Stimulated activated naive B cell treated with anti-CD40 and anti-IgM and Interleukin-4, amounts not matched to agents 10 μg/mL and 1 μg/mL and 100 μg/mL, for 72 hours (primary cell): ENCODE measurements at regions not wholly inside any gene's neighbourhood (a gene's known extent, or its start where the extent isn't known, plus 50 kb on each side); places are given as distances from the start of the nearest gene placed in this dataset.
"Not testable (repeated sequence)": the region's sequence is repeated elsewhere in the genome, so short reads cannot be mapped to it uniquely, and the experiment has no call there.

ENCODE experiments used
- ATAC-seq, 2 donors: fragments of 150-1000 bp; cut with Tn5 transposase; replicated peaks; 2 replicates each; pipeline ENCODE4 v1.10.0; 2021; ENCODE audit warnings: moderate library complexity in 1 of 2
- DNase-seq: peaks from one replicate; pipeline ENCODE4 v3.0.0; 2021
- H3K27ac Mint-ChIP-seq: one replicate; pipeline ENCODE4 v1.8.0; 2022; ENCODE audit warnings: mild to moderate bottlenecking, mixed read lengths
- H3K27me3 Mint-ChIP-seq, 2 donors: one replicate each; pipeline ENCODE4 v1.8.0; 2022; ENCODE audit warnings: mixed read lengths in 2 of 2
- H3K36me3 Mint-ChIP-seq, 2 donors: one replicate each; pipeline ENCODE4 v1.8.0; 2022; ENCODE audit warnings: mixed read lengths in 2 of 2, mild to moderate bottlenecking in 1 of 2
- H3K4me1 Mint-ChIP-seq, 2 donors: one replicate each; pipeline ENCODE4 v1.8.0; 2022; ENCODE audit warnings: mixed read lengths in 2 of 2, mild to moderate bottlenecking in 1 of 2
- H3K4me3 Mint-ChIP-seq, 2 donors: one replicate each; pipeline ENCODE4 v1.8.0; 2022; ENCODE audit warnings: mild to moderate bottlenecking in 2 of 2, mixed read lengths in 2 of 2, moderate library complexity in 1 of 2
- H3K9me3 Mint-ChIP-seq, 2 donors: one replicate each; pipeline ENCODE4 v1.8.0; 2022; ENCODE audit warnings: mixed read lengths in 2 of 2, mild to moderate bottlenecking in 1 of 2

GRCh38 chr4:157751631-157752030, 421.2 kb downstream of the GASK1B start:
- DNase-seq (no peak), ATAC-seq (no peak)
- Mint-ChIP-seq H3K4me3 (no peak overlapping the region), H3K4me1 (no peaks in the 10 kb centered on the region), H3K27ac (no peak overlapping the region), H3K9me3 (peaks cover 6 to 10% of the 10 kb centered on the region in 2 donors), H3K27me3 (no peaks in the 10 kb centered on the region), H3K36me3 (no peaks in the 10 kb centered on the region)

- DNase-seq (no peak), ATAC-seq (no peak)
- Mint-ChIP-seq H3K4me3 (no peak overlapping the region), H3K4me1 (no peaks in the 10 kb centered on the region), H3K27me3 (no peaks in the 10 kb centered on the region), H3K27ac (no peak overlapping the region), H3K36me3 (no peaks in the 10 kb centered on the region), H3K9me3 (peaks cover 0 to 3% of the 10 kb centered on the region in 2 donors)
Observed at GRCh38 chr4:157741642-157742041, 431.2 kb downstream of the GASK1B start.

- Mint-ChIP-seq H3K4me3 (no peak overlapping the region), H3K4me1 (no peaks in the 10 kb centered on the region), H3K36me3 (no peaks in the 10 kb centered on the region), H3K27me3 (no peaks in the 10 kb centered on the region), H3K27ac (no peak overlapping the region), H3K9me3 (no peaks in the 10 kb centered on the region)
- no peak for DNase-seq
- ATAC-seq: no peak
Observed at GRCh38 chr4:157739242-157739641, 433.6 kb downstream of the GASK1B start.

GRCh38 chr4:157728215-157728614, 444.6 kb downstream of the GASK1B start:
- peaks cover 3 to 14% of the 10 kb centered on the region in 2 donors for H3K9me3 Mint-ChIP-seq
- no peaks in the 10 kb centered on the region for H3K4me1 Mint-ChIP-seq
- no peak for DNase-seq
- H3K27ac Mint-ChIP-seq: no peak overlapping the region
- no peak overlapping the region for H3K4me3 Mint-ChIP-seq
- H3K27me3 Mint-ChIP-seq: no peaks in the 10 kb centered on the region
- ATAC-seq: no peak
- no peaks in the 10 kb centered on the region for H3K36me3 Mint-ChIP-seq

- Mint-ChIP-seq H3K27me3 (no peaks in the 10 kb centered on the region), H3K27ac (no peak overlapping the region)
Observed at GRCh38 chr4:157727163-157727562, 445.7 kb downstream of the GASK1B start.

GRCh38 chr4:157722146-157722545, 450.7 kb downstream of the GASK1B start:
- no peaks in the 10 kb centered on the region for H3K4me1 Mint-ChIP-seq
- ATAC-seq (no peak), DNase-seq (no peak)
- no peaks in the 10 kb centered on the region for H3K36me3 Mint-ChIP-seq
- no peaks in the 10 kb centered on the region for H3K27me3 Mint-ChIP-seq
- no peak overlapping the region for H3K4me3 Mint-ChIP-seq
- no peak overlapping the region for H3K27ac Mint-ChIP-seq
- peaks cover 3 to 13% of the 10 kb centered on the region in 2 donors for H3K9me3 Mint-ChIP-seq

More at GRCh38 chr4:157727163-157727562, 445.7 kb downstream of the GASK1B start:
- Mint-ChIP-seq H3K9me3 (peaks cover 5 to 17% of the 10 kb centered on the region in 2 donors), H3K4me3 (no peak overlapping the region), H3K36me3 (no peaks in the 10 kb centered on the region), H3K4me1 (no peaks in the 10 kb centered on the region)
- ATAC-seq (no peak), DNase-seq (no peak)

GRCh38 chr4:157713342-157713741, 459.5 kb downstream of the GASK1B start:
- Mint-ChIP-seq H3K4me1 (no peaks in the 10 kb centered on the region), H3K27me3 (no peaks in the 10 kb centered on the region), H3K36me3 (no peaks in the 10 kb centered on the region), H3K4me3 (no peak overlapping the region), H3K27ac (no peak overlapping the region), H3K9me3 (peaks cover 0 to 2% of the 10 kb centered on the region in 2 donors)
- ATAC-seq (no peak), DNase-seq (no peak)

GRCh38 chr4:157706155-157706554, 466.7 kb downstream of the GASK1B start:
- Mint-ChIP-seq H3K27me3 (no peaks in the 10 kb centered on the region), H3K4me1 (no peaks in the 10 kb centered on the region), H3K27ac (no peak overlapping the region), H3K36me3 (no peaks in the 10 kb centered on the region), H3K4me3 (no peak overlapping the region), H3K9me3 (peaks cover 0 to 3% of the 10 kb centered on the region in 2 donors)
- no peak for ATAC-seq
- DNase-seq: no peak

- Mint-ChIP-seq H3K9me3 (peaks cover 0 to 1% of the 10 kb centered on the region in 2 donors), H3K36me3 (no peaks in the 10 kb centered on the region), H3K27me3 (no peaks in the 10 kb centered on the region), H3K27ac (no peak overlapping the region), H3K4me3 (no peak overlapping the region), H3K4me1 (no peaks in the 10 kb centered on the region)
- DNase-seq (no peak), ATAC-seq (no peak)
Observed at GRCh38 chr4:157702831-157703230, 470.0 kb downstream of the GASK1B start.

GRCh38 chr4:157701695-157701994, 471.2 kb downstream of the GASK1B start:
- no peaks in the 10 kb centered on the region for H3K27me3 Mint-ChIP-seq
- DNase-seq (no peak), ATAC-seq (no peak)
- no peaks in the 10 kb centered on the region for H3K9me3 Mint-ChIP-seq
- H3K4me1 Mint-ChIP-seq: no peaks in the 10 kb centered on the region
- H3K4me3 Mint-ChIP-seq: no peak overlapping the region
- no peaks in the 10 kb centered on the region for H3K36me3 Mint-ChIP-seq
- H3K27ac Mint-ChIP-seq: no peak overlapping the region

- no peak for ATAC-seq
Observed at GRCh38 chr4:157700898-157701694, 471.7 kb downstream of the GASK1B start.

GRCh38 chr4:157689476-157689875, 468.9 kb downstream of the GRIA2 start:
- no peaks in the 10 kb centered on the region for H3K36me3 Mint-ChIP-seq
- H3K27me3 Mint-ChIP-seq: no peaks in the 10 kb centered on the region

More at GRCh38 chr4:157700898-157701694, 471.7 kb downstream of the GASK1B start:
- no peak for DNase-seq
- Mint-ChIP-seq H3K4me1 (no peaks in the 10 kb centered on the region), H3K4me3 (no peak overlapping the region), H3K27ac (no peak overlapping the region), H3K36me3 (no peaks in the 10 kb centered on the region), H3K27me3 (no peaks in the 10 kb centered on the region), H3K9me3 (no peaks in the 10 kb centered on the region)

GRCh38 chr4:157687971-157688370, 467.4 kb downstream of the GRIA2 start:
- Mint-ChIP-seq H3K27me3 (no peaks in the 10 kb centered on the region), H3K4me3 (no peak overlapping the region)

More at GRCh38 chr4:157689476-157689875, 468.9 kb downstream of the GRIA2 start:
- no peak overlapping the region for H3K4me3 Mint-ChIP-seq
- no peaks in the 10 kb centered on the region for H3K4me1 Mint-ChIP-seq
- H3K9me3 Mint-ChIP-seq: peaks cover 0 to 1% of the 10 kb centered on the region in 2 donors
- no peak for DNase-seq
- no peak overlapping the region for H3K27ac Mint-ChIP-seq
- ATAC-seq: no peak

GRCh38 chr4:157679326-157679725, 458.8 kb downstream of the GRIA2 start:
- not testable (repeated sequence) for H3K36me3 Mint-ChIP-seq, H3K27ac Mint-ChIP-seq, H3K4me3 Mint-ChIP-seq, H3K27me3 Mint-ChIP-seq, H3K4me1 Mint-ChIP-seq, DNase-seq, ATAC-seq
- peaks cover 11 to 21% of the 10 kb centered on the region in 2 donors for H3K9me3 Mint-ChIP-seq

More at GRCh38 chr4:157687971-157688370, 467.4 kb downstream of the GRIA2 start:
- ATAC-seq: no peak
- H3K27ac Mint-ChIP-seq: no peak overlapping the region
- no peaks in the 10 kb centered on the region for H3K36me3 Mint-ChIP-seq
- no peak for DNase-seq
- H3K9me3 Mint-ChIP-seq: peaks cover 1 to 3% of the 10 kb centered on the region in 2 donors
- no peaks in the 10 kb centered on the region for H3K4me1 Mint-ChIP-seq

GRCh38 chr4:157678478-157678877, 457.9 kb downstream of the GRIA2 start:
- H3K27ac Mint-ChIP-seq: no peak overlapping the region
- no peaks in the 10 kb centered on the region for H3K4me1 Mint-ChIP-seq
- DNase-seq (no peak), ATAC-seq (no peak)
- no peak overlapping the region for H3K4me3 Mint-ChIP-seq
- H3K27me3 Mint-ChIP-seq: no peaks in the 10 kb centered on the region
- H3K9me3 Mint-ChIP-seq: peaks cover 11 to 20% of the 10 kb centered on the region in 2 donors
- no peaks in the 10 kb centered on the region for H3K36me3 Mint-ChIP-seq
